T-helper 22 cell (primary cell): ENCODE measurements at regions not wholly inside any gene's neighbourhood (a gene's known extent, or its start where the extent isn't known, plus 50 kb on each side); places are given as distances from the start of the nearest gene placed in this dataset.
"Not testable (repeated sequence)": the region's sequence is repeated elsewhere in the genome, so short reads cannot be mapped to it uniquely, and the experiment has no call there.

ENCODE experiments used
- DNase-seq: peaks from one replicate; pipeline ENCODE4 v3.0.0-alpha.2; 2020; ENCODE audit warnings: low read depth

DNA sequence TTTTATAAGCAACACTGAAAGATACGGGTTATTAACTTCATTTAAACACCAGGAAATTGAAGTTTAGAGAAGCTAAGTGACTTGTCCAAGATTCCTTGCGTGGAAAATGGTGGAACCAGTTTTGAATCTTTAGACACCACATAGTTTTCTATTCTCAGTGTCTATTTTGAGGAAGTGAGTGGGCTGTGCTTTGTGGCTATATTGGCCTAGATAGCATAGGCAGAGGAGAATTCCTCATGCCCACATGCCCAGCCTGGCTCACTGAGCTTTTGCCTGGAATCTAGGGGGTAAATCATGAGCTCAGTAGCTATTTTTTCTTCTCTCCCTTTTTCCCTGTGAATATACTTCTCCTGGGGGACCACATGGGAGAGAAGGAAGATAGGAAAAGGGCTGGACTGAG, 431.3 kb downstream of the HS3ST3B1 start:
- DNase-seq, result no peak

- DNase-seq, result no peak
These were observed 430.7 kb downstream of the HS3ST3B1 start for GRCh38 chr17:14731591-14731990.

DNA sequence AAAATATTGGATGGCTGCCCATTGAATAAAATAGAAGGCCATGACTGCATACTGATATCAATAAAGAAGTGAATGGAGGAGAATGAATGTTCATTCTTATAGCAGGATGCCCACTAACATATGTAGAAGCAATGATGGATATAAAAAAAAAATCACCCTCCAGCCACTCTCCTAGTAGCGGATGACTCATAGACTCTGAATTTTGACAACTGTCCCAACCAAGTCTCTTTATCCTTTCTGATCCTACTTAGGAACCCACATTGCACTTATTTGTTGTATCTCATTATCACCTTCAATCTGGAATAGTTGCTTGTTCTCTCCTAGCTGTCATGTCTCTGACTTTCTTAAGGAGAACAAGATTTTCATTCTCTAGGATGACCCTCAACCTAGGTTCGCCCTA, 429.9 kb downstream of the HS3ST3B1 start:
- DNase-seq, result no peak

- DNase-seq, result no peak
These were observed 424.8 kb downstream of the HS3ST3B1 start for GRCh38 chr17:14725729-14726128.

- no peak for DNase-seq
These were observed 423.9 kb downstream of the HS3ST3B1 start for GRCh38 chr17:14724770-14725169.

DNA sequence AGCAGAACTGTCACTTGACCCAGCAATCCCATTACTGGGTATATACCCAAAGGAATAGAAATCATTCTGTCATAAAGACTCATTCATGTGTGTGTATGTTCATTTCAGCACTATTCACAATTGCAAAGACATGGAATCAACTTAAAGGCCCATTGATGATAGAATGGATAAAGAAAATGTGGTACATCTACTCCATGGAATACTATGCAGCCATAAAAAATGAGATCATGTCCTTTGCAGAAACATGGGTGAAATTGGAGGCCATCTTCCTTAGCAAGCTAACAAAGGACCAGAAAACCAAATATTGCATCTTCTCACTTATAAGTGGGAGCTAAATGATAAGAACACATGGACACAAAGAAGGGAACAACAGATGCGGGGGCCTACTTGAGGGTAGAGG, 422.5 kb downstream of the HS3ST3B1 start:
- not testable (repeated sequence) for DNase-seq

GRCh38 chr17:14719942-14720341, 419.1 kb downstream of the HS3ST3B1 start:
- DNase-seq, result no peak

DNA sequence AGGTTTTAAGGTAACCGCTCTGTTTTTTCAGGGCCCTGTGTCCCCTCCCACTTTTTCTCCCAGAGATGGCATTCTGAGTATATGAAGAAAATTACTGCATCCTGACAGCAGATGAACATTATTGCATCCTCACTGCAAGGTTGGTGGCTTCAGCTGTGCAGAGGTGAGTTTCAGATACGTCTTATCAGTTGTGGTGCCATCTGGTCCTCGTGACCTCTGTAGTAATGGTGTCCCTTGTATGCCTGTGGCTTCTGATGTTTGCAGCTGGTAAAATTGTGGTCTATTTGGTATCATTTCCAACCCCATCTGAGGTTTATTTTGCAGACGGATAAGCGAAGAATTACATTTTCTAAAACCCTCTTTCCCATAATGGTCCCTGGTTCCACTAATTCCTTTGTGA, 417.0 kb downstream of the HS3ST3B1 start:
- DNase-seq, result no peak

DNA sequence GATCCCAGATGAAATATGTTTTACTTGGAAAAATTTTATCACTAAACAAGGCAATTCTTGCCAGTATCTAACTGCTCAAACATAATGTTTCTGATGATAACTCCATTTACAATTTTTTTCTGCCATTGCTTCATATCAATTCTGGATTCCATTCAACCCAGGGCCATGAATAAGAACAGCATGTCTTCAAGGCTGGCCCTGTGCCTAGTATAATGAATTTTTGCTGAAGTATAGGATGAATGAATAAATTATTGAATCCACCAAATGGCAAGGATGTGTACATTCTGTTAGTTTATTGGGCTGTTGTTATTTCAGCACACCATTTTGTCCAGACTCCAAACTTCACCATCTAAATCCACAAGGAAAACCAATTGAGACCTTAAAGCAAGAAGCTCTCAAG, 414.7 kb downstream of the HS3ST3B1 start:
- no peak for DNase-seq

DNA sequence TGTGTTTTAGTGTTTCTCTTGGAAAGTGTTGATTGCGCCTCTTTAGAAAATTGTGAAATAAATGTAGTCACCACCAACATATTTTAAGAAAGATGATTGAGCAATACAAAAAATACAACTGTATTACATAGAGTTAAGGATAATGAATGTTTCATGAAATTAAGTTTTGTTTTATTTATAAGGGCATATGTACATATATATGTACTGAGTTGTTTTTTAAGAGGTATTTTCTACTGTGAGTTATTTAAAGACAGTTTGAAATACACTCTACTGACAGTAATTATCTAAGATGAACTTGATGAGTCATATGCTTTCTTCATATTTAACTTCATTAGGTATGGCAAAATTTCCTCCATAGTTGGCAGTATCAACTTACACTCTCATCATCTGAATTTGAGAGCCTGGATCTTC, 411.7 kb downstream of the HS3ST3B1 start:
- DNase-seq, result no peak

DNA sequence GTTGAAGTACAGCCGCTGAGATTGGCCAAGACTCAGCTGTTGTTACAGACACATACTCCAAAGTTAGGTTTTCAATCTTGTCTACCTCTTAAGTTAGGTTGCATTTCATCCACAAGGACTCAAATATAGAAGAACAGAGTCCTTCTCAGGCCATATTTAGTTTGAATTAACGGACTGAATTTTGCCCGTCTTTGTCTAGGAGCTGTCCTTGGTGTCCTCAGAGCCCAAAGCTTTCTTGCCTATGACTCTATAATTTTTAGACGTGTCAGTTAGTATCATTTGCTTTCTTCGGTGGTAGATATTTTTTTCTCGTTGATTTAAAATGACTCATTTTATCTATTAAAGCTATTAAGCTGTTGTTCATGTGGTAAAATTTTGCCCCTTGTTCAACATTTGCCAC, 403.2 kb downstream of the HS3ST3B1 start:
- no peak for DNase-seq

- no peak for DNase-seq
These were observed 401.0 kb downstream of the HS3ST3B1 start for GRCh38 chr17:14701886-14702285.

DNA sequence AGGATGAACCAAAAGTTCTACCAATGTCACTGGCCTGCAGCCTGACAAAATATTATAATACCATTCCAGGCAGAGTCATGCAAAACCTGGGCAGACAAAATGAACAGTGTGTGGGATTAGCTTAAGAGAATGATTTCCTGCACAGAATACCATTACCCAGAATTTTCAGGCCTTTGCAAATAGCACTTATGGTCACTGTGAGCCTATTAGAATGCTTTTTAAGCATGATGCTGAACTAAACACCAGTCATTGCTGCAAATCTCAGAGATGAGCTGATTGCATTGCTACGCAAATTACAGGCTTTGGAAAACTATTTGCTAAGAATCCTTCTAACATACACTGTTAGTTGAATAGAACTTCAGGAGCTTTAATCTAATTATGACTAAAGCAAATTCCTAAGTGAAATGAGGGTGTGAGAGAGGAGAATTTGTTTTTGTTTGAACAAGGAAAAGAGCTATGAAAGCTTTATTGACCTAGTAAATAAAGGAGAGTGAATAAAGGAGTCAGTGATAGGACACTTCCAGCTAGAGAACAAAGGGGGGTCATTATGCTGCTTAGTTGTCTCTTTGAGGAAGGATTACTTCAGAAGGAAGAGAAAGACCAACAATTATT, 398.8 kb downstream of the HS3ST3B1 start:
- no peak for DNase-seq

GRCh38 chr17:14693382-14693781, 392.5 kb downstream of the HS3ST3B1 start:
- no peak for DNase-seq

DNA sequence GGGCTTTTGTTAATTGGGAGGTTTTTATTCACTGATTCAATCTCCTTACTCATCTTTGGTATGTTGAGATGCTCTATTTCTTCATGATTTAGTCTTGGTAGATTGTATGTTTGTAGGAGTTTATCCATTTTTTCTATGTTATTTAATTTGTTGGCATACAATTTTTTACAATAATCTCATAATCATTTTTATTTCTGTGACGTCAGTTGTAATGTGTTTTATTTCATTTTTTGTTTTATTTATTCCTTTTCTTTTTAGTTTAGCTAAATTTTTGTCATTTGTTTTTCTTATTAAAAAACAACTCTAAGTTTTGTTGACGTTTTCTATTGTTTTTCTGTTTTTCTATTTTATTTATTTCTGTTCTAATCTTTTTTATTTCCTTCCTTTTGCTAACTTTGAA, 389.8 kb downstream of the HS3ST3B1 start:
- DNase-seq, result no peak

DNA sequence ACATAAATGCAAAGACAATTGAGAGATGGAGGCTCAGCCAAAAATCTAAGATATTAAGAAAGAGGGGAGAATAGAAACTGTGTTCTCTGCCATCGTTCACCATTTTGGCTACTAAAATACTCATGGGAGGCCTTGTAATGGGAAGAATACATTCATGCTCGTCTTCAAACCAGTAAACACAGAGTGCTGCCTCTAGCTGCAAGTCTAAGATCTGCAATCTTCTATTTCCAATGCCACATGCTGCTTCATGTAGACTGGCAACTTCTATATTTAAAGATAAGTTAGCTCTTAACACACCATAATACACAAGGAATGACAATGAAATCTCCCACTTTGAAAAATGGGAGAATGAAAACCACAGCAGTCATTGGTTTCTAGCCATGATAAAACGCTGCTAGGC, 387.3 kb downstream of the HS3ST3B1 start:
- no peak for DNase-seq

DNA sequence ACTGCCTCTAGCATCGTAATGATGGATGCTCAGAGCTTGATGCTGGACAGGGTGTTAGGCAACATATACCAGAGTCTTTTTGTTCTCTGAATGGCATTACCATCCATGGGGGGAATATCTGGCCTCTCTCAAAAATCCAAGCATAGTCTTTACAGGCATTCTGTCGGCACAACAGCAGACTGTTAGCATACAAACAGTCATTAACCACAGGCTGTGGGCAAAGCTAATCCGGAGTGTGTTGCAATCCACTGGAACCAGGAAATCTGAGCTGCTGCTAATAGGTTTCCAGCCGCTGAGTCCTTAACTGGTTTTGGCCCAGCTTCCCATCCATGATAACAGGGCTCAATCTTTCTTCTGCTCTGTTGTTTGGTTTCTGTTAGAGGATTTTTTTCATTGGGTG, 371.9 kb downstream of the HS3ST3B1 start:
- DNase-seq, result no peak

- no peak for DNase-seq
These were observed 370.0 kb downstream of the HS3ST3B1 start for GRCh38 chr17:14670861-14671260.

- DNase-seq, result no peak
These were observed 363.6 kb downstream of the HS3ST3B1 start for GRCh38 chr17:14664511-14664910.

DNA sequence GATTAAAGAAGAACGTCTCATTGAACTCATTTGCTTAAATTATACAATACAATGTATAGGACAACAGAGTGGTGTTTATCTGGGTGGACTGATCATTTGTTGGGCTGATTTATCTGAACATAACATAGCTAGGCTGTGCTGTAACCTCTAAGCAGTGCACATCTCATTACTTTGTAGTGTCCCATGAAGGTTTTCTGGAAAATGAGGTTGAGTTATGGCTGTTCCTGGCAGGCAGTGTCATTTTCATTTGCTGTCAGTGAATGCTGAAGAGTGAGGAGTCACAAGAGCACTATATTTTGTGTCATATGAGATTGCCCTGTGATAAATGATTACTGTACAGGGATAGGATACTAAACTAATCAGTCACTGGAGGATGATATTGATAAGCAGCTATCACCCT, 340.2 kb downstream of the HS3ST3B1 start:
- no peak for DNase-seq

- no peak for DNase-seq
These were observed 336.4 kb downstream of the HS3ST3B1 start for GRCh38 chr17:14637260-14637659.

DNA sequence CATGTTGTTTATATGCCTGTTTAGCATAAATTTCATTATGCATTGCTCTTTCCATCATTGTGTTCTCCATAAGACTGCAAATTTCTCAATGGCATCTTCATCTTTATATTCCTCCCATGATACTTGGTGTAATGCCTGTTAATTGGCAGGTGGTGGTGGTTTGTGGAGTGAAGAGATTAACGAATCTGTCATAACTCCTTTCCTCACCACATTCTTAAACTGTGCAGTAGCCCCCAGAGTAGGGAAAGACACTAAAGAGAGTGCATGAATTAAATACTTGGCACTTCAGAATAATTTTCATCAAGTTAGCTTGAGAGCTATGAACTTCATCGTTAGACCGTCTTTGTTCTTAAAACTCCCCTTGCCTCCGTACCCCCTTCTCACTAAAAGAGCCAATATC, 329.7 kb downstream of the HS3ST3B1 start:
- DNase-seq, result no peak

DNA sequence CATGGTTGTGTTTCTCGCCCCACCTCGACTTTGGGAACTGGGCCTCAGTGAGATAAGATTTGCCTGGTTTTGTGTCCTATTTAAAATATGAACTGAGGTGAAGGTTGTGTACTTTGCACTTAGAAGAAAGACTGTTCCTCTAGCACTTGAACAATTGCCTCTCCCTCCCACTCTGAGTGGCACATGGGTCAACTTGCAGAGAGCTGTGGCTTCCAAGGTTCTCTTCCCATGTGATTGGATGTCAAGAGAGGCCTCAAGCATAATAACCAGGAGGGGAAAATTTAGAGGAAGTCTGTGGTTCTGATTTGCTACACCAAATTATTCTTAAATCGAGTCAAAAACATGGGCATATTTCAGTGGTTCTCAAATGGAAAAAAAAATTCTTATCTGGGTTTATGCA, 329.2 kb downstream of the HS3ST3B1 start:
- DNase-seq, result no peak

- DNase-seq, result no peak
These were observed 321.8 kb downstream of the HS3ST3B1 start for GRCh38 chr17:14622615-14623101.
